Endothelial cell of umbilical vein (primary cell): ENCODE measurements at regions not wholly inside any gene's neighbourhood (a gene's known extent, or its start where the extent isn't known, plus 50 kb on each side); places are given as distances from the start of the nearest gene placed in this dataset.

Source experiments
- BruUV-seq: library from RNA; stranded (reverse); fragments of 400-500 nt; replicated peaks from 2 replicates; lab custom pipeline; 2021; lab: Mats Ljungman, UMichigan
- CTCF ChIA-PET: fragments of 300-600, 350-600 bp; sonication (Branson Sonifier 250); formaldehyde crosslinking; loops from one replicate; lab custom pipeline; 2021; ENCODE audit warnings: antibody characterized with exemption, inconsistent platforms; lab: Charles Lee
- POLR2A ChIA-PET: fragments of 300-600, 350-600 bp; sonication (Branson Sonifier 250); formaldehyde crosslinking; loops from one replicate; lab custom pipeline; 2021; ENCODE audit warnings: antibody characterized with exemption, inconsistent platforms; lab: Charles Lee
- DNase-seq: peaks from one replicate; pipeline ENCODE4 v3.0.0-alpha.2; 2011; ENCODE audit warnings: low read depth, low spot score
- FAIRE-seq: peaks from 2 replicates; lab custom pipeline; 2011; peaks lifted over from hg19 to GRCh38; lab: Jason Lieb, UNC
- H2AFZ ChIP-seq: 2 replicates; pipeline ENCODE4 v1.6.0; 2012; ENCODE audit warnings: low read depth, low read length, control low read depth, inconsistent platforms
- H3K27ac ChIP-seq: 2 replicates; pipeline ENCODE4 v1.5.1; 2011; ENCODE audit warnings: low read depth, mild to moderate bottlenecking, control low read depth, low read length, moderate library complexity; ENCODE audit not compliant: insufficient read depth
- H3K27me3 ChIP-seq, 2 experiments: 2 replicates each; pipeline versions ENCODE4 v1.6.0 to v1.6.1; 2011; ENCODE audit warnings: low read length in 2 of 2, mixed read lengths in 1 of 2; ENCODE audit not compliant: control insufficient read depth in 2 of 2, insufficient read depth in 2 of 2
- H3K36me3 ChIP-seq, 2 experiments: 2 replicates in 1 of 2; 3 replicates in 1 of 2; pipeline ENCODE4 v1.5.1; 2011; ENCODE audit warnings: low read length in 2 of 2, mild to moderate bottlenecking in 1 of 2, moderate library complexity in 1 of 2; ENCODE audit not compliant: control insufficient read depth in 2 of 2, insufficient read depth in 2 of 2; ENCODE audit errors: extremely low read depth in 1 of 2
- H3K4me1 ChIP-seq: 3 replicates; pipeline ENCODE4 v1.5.1; 2011; ENCODE audit warnings: mild to moderate bottlenecking, low read length; ENCODE audit not compliant: control insufficient read depth, insufficient read depth; ENCODE audit errors: extremely low read depth
- H3K4me2 ChIP-seq: 2 replicates; pipeline ENCODE4 v1.6.1; 2011; ENCODE audit warnings: low read length, control low read depth, mixed read lengths; ENCODE audit not compliant: insufficient read depth
- H3K4me3 ChIP-seq, 3 experiments: fragments of 200-600 bp in 1 of 3; sonication (generic), shearing (Covaris generic) in 1 of 3; replicated peaks in 1 of 3; 2 replicates each; pipeline ENCODE4 v1.5.1; 2011 to 2016; ENCODE audit warnings: control low read depth in 3 of 3, low read length in 3 of 3, mild to moderate bottlenecking in 2 of 3, inconsistent platforms in 1 of 3, low read depth in 1 of 3, moderate library complexity in 1 of 3; ENCODE audit not compliant: insufficient read depth in 1 of 3
- H3K79me2 ChIP-seq: 2 replicates; pipeline ENCODE4 v1.6.0; 2012; ENCODE audit warnings: low read length, inconsistent platforms; ENCODE audit not compliant: control insufficient read depth, insufficient read depth
- H3K9ac ChIP-seq: replicated peaks from 2 replicates; pipeline ENCODE3; 2011; ENCODE audit warnings: low read length, control low read depth; ENCODE audit not compliant: insufficient read depth; ENCODE audit errors: extremely low read depth
- H3K9me1 ChIP-seq: replicated peaks from 3 replicates; pipeline ENCODE4 v1.6.0; 2011; ENCODE audit warnings: mild to moderate bottlenecking, low read length; ENCODE audit not compliant: control insufficient read depth, insufficient read depth; ENCODE audit errors: extremely low read depth
- H3K9me3 ChIP-seq: replicated peaks from 2 replicates; pipeline ENCODE4 v1.5.1; 2012; ENCODE audit warnings: low read length, inconsistent platforms; ENCODE audit not compliant: control insufficient read depth, insufficient read depth
- H4K20me1 ChIP-seq: replicated peaks from 2 replicates; pipeline ENCODE3; 2011; ENCODE audit warnings: mild to moderate bottlenecking, low read length; ENCODE audit not compliant: control insufficient read depth, insufficient read depth; ENCODE audit errors: extremely low read depth
- CTCF ChIP-seq, 2 donors: IDR thresholded peaks; 1 replicate in 1 of 2; 2 replicates in 1 of 2; pipeline ENCODE4 v1.5.1; 2011; ENCODE audit warnings: low read length in 2 of 2, mild to moderate bottlenecking in 2 of 2, moderate library complexity in 2 of 2, control low read depth in 1 of 2, inconsistent platforms in 1 of 2, low read depth in 1 of 2; ENCODE audit not compliant: insufficient read depth in 1 of 2; ENCODE audit errors: extremely low read depth in 1 of 2
- MYC ChIP-seq: IDR thresholded peaks from one replicate; pipeline ENCODE4 v1.6.1; 2011; ENCODE audit warnings: mild to moderate bottlenecking, low read depth, low read length
- dilution Hi-C: fragments of 300-500 bp; cut with MboI; formaldehyde crosslinking; loops from one replicate; pipeline ENCODE4 v1.15.0; 2019; ENCODE audit warnings: low sequenced_read_pairs; ENCODE audit not compliant: extremely low pct_ligation_motif_present
- intact Hi-C: fragments of 100-400 bp; cut with micrococcal nuclease; formaldehyde crosslinking; loops from one replicate; pipeline ENCODE4 v1.10.0; 2022

- no peak for FAIRE-seq
- no peaks in the 10 kb centered on the region for H3K9me3 ChIP-seq
- ChIA-PET POLR2A (no interaction called here), CTCF (no interaction called here)
- H3K4me3 ChIP-seq, result no peak overlapping the region
- no peak for TF ChIP-seq CTCF (IDR thresholded peaks at IDR 0.05; ENCODE audit: extremely low read depth in 1 of 2, insufficient read depth in 1 of 2, low read depth in 1 of 2, low read length in 2 of 2)
- no peak overlapping the region for H3K9ac ChIP-seq
- no peak overlapping the region for H2AFZ ChIP-seq
- no peaks in the 10 kb centered on the region for H3K9me1 ChIP-seq
- BruUV-seq, result no TSS peak
- no peak overlapping the region for H3K4me2 ChIP-seq
- intact Hi-C loops, result no loop called here
- H3K4me1 ChIP-seq, result no peaks in the 10 kb centered on the region
- H3K36me3 ChIP-seq, result no peaks in the 10 kb centered on the region
- no peak overlapping the region for H3K27ac ChIP-seq
- no peaks in the 10 kb centered on the region for H4K20me1 ChIP-seq
- dilution Hi-C loops, result no loop called here
- no peak for DNase-seq
- peaks cover 2 to 10% of the 10 kb centered on the region in 2 experiments for H3K27me3 ChIP-seq
- H3K79me2 ChIP-seq, result no peaks in the 10 kb centered on the region
Observed at GRCh38 chr2:234789556-234790325, 162.1 kb upstream of the SH3BP4 start.

GRCh38 chr2:234788841-234789240 is 163.0 kb upstream of the SH3BP4 start:
- no peak overlapping the region for H3K4me3 ChIP-seq
- H3K9me3 ChIP-seq, result no peaks in the 10 kb centered on the region
- peaks cover 2 to 5% of the 10 kb centered on the region in 2 experiments for H3K27me3 ChIP-seq
- intact Hi-C loops (no loop called here), dilution Hi-C loops (no loop called here)
- DNase-seq (no peak), FAIRE-seq (no peak)
- no peaks in the 10 kb centered on the region for H3K9me1 ChIP-seq
- H3K27ac ChIP-seq, result no peak overlapping the region
- H3K4me1 ChIP-seq, result no peaks in the 10 kb centered on the region
- H4K20me1 ChIP-seq, result no peaks in the 10 kb centered on the region
- TF ChIP-seq MYC, result no peak
- no TSS peak for BruUV-seq
- POLR2A ChIA-PET, result no interaction called here
- CTCF ChIA-PET, result interaction anchor here (1.0 kb wide), 1 partner anchor 243 kb away, joined by 3 read pairs; no protein-coding TSS in a partner anchor
- no peaks in the 10 kb centered on the region for H3K36me3 ChIP-seq
- no peak overlapping the region for H3K9ac ChIP-seq
- no peak overlapping the region for H3K4me2 ChIP-seq
- no peak overlapping the region for H2AFZ ChIP-seq
- H3K79me2 ChIP-seq, result no peaks in the 10 kb centered on the region
